HG03575 (cell line): ENCODE measurements at regions not wholly inside any gene's neighbourhood (a gene's known extent, or its start where the extent isn't known, plus 50 kb on each side); places are given as distances from the start of the nearest gene placed in this dataset.
A peak's percentile ranks its signal among the peaks of the same experiment; 100 is the strongest.
"Not testable (repeated sequence)": the region's sequence is repeated elsewhere in the genome, so short reads cannot be mapped to it uniquely, and the experiment has no call there.

Experiments
- ATAC-seq: cut with Tn5 transposase; IDR thresholded peaks from one replicate; pipeline ENCODE4 v1.9.1; 2021; ENCODE audit not compliant: unreplicated experiment, insufficient number of reproducible peaks, low FRiP score; ENCODE audit errors: extremely low read depth

DNA sequence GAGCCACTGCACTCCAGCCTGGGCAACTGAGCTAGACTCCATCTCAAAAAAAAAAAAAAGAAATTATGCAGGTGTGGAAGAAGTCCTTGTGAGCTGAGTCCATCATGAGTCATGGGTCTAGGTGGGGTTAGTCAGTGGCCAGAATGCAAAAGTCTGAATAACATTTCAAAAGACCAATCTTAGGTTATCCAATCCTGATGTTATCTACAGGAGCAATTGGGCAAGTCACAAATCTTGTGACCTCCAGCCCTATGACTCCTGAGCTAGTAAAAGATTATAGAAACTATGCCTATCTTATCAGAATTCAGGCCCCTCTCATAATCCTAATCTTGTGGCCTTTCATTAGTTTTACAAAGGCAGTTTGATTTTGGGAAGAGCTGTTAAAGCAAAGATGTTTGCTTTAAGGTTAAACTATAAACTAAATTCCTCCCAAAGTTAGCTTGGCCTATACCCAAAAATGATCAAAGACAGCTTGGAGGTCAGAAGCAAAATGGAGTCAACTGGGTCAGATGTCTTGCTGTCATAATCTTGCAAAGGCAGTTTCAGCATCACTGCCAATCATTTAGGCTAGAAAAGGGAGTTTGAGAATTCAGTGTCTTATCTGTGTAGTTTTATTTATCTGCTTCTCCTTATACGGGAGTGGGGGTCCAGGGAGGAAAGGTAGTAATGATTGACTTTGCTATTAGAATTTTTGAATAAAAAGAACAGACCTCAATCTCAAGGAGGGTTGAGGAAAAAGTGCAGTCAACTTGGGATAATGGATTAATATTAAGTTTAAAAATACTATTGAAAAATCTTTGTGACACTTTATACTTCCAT, 71.2 kb upstream of the TRIM24 start:
- no peak for ATAC-seq

- ATAC-seq, result no peak
Observed at GRCh38 chr7:138395763-138396162, 64.3 kb upstream of the TRIM24 start.

DNA sequence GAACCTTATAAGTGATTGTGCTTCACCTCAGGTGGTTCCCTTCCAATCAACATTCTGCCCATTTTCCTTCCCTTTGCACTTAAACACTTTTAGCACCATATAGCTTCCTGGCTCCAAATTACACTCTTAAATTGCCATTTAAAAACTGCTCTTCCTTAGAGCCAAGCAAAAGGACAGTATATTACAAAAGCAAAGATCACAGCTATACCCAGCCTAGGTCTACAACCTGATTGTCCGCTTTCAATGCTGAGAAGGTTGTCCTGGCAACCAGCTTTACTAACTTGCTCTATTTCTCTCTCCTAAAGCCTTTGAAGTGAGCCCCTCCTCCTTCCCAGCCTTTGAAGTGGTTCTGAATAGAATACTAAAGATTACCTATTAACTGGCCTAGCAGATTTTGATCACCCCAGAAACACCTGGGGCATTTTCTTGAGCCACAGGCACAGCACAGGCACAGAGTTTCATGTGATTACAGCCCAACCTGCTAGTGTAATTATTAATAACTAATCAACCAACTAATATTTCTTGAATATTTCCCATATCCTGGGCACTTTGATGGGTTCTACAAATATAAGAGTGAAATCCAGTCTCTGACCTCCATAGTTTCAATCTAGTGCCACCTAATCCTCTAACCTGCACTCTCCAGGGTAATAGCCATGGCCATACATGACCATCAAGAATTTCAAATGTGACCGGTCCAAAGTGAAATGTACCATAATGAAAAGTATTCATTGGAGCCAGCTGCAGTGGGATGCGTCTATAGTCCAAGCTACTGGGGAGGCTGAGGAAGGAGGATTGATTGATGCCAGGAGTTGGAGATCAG, 63.6 kb upstream of the TRIM24 start:
- peak; percentile 88 for ATAC-seq

DNA sequence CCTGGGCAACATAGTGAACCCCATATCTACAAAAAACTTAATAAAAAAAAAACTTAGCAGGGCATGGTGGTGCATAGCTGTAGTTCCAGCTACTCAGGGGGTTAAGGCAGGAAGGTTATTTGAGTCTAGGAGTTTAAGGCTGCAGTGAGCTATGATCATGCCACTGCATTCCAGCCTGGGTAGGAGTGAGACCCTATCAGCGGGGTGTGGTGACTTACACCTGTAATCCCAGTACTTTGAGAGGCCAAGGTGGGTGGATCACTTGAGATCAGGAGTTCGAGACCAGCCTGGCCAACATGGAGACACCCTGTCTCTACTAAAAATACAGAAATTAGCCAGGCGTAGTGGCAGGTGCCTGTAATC, 63.0 kb upstream of the TRIM24 start:
- not testable (repeated sequence) for ATAC-seq

DNA sequence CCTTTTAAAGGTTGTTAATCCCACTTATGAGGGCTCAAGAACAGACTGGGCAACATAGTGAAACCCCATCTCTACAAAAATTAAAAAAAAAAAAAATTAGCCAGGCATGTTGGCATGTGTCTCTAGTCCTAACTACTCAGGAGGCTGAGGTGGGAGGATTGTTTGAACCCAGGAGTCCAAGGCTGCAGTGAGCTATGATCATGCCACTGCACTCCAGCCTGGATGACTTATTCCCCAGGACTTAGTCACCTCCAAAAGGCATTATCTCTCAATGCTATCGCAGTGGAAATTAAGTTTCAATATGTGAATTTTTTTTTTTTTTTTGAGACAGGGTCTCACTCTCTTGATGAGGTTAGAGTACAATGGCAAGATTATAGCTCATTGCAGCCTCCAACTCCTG, 61.2 kb upstream of the TRIM24 start:
- ATAC-seq, result no peak

GRCh38 chr7:138400400-138400886, 59.6 kb upstream of the TRIM24 start:
- no peak for ATAC-seq

DNA sequence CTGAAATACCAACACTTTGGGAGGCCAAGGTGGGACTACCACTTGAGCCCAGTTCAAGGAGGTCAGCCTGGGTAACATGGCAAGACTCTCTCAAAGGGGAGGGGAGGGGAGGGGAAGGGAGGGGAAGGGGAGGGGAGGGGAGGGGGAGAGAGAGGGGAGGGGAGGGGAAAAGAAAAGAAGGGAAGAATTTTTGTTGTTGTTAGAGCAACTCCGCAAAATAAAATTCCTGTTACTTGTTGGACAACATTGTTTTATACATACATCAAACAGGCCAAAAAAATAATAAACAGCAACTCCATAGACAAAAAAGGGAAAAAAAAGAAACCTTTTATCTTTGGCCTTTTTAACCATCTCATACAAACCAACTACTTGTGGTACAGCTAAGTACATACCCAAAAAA, 57.3 kb upstream of the TRIM24 start:
- no peak for ATAC-seq

- no peak for ATAC-seq
Observed at GRCh38 chr7:138405496-138405895, 54.6 kb upstream of the TRIM24 start.

DNA sequence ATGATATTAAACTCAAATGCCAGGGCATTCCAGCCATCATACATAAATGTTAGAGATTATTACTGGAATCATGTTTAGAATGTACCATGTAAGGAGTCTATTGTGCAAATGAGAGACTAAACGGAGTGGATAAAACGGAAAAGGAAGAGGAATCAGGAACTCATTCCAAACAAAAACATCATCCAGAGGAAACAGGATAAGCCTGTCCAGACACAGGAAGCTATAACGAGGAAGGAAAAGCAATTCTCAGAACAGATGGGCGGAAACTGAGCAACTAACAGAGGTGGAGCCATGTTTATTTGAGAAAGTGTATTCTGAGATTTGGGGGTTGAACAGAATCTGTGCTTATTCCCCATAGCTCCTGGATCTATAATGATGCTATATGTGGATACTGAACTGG, 52.3 kb upstream of the TRIM24 start:
- ATAC-seq, result no peak
